Suprapubic skin (tissue), 3 donors: ENCODE measurements at regions not wholly inside any gene's neighbourhood (a gene's known extent, or its start where the extent isn't known, plus 50 kb on each side); places are given as distances from the start of the nearest gene placed in this dataset.

Experiments used
- EP300 ChIP-seq: sonication (generic); formaldehyde crosslinking; IDR thresholded peaks from one replicate; pipeline ENCODE4 v1.6.1; 2017; ENCODE audit warnings: antibody characterized with exemption
- POLR2A ChIP-seq, 2 donors: fragments of 450-650 bp; IDR thresholded peaks; one replicate each; pipeline ENCODE4 v1.6.1; 2017; ENCODE audit warnings: antibody characterized with exemption in 2 of 2, mild to moderate bottlenecking in 2 of 2, moderate library complexity in 2 of 2
- TF ChIP-seq, protein P1 (sequence below), 2 donors: fragments of 200-600 bp in 1 of 2; fragments of 450-650 bp in 1 of 2; sonication (generic) in 1 of 2; IDR thresholded peaks; one replicate each; pipeline ENCODE4 v1.5.1; 2016 to 2019; ENCODE audit warnings: antibody characterized with exemption in 2 of 2, mild to moderate bottlenecking in 1 of 2, moderate library complexity in 1 of 2

DNA sequence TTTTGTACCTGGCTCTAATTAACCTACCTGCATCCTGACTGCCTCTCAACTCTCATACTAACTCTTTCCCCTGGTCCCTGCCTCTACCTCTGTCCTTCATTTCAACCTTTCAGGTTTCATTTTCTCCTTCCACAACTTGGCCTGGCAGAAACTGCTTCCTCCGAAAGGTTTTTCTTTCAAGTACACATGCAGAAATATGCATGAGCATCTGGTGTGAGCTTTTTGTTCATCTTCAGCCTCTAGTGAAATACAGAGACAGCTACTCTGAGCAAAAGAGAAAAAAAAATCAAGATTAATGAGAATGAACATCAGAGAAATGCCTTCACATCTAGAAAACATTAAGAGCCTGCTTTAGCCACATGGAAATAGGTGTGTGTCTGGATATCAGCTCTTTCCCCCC, 297.9 kb upstream of the PCSK5 start:
- TF ChIP-seq POLR2A (IDR thresholded peaks at IDR 0.05) (no peak), EP300 (no peak)
- TF ChIP-seq, protein P1, sequence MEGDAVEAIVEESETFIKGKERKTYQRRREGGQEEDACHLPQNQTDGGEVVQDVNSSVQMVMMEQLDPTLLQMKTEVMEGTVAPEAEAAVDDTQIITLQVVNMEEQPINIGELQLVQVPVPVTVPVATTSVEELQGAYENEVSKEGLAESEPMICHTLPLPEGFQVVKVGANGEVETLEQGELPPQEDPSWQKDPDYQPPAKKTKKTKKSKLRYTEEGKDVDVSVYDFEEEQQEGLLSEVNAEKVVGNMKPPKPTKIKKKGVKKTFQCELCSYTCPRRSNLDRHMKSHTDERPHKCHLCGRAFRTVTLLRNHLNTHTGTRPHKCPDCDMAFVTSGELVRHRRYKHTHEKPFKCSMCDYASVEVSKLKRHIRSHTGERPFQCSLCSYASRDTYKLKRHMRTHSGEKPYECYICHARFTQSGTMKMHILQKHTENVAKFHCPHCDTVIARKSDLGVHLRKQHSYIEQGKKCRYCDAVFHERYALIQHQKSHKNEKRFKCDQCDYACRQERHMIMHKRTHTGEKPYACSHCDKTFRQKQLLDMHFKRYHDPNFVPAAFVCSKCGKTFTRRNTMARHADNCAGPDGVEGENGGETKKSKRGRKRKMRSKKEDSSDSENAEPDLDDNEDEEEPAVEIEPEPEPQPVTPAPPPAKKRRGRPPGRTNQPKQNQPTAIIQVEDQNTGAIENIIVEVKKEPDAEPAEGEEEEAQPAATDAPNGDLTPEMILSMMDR (IDR thresholded peaks at IDR 0.05) = no peak
